ENCODE measurements at regions not wholly inside any gene's neighbourhood (a gene's known extent, or its start where the extent isn't known, plus 50 kb on each side); places are given as distances from the start of the nearest gene placed in this dataset.

GRCh38 chr12:4138051-4138450, 135.5 kb upstream of the CCND2 start:
- TF ChIP-seq CTCF (IDR thresholded peaks at IDR 0.05; ENCODE audit: extremely low read depth, insufficient read depth, missing control alignments), result no peak
- DNase-seq (ENCODE audit: low spot score), result no peak
- in situ Hi-C loops (cut with MboI; ENCODE audit: low pct_unique_long_range_greater_than_20kb, low sequenced_read_pairs, unreplicated experiment), result no loop called here

- in situ Hi-C loops (cut with MboI; ENCODE audit: low pct_unique_long_range_greater_than_20kb, low sequenced_read_pairs, unreplicated experiment), result no loop called here
- TF ChIP-seq CTCF (IDR thresholded peaks at IDR 0.05; ENCODE audit: extremely low read depth, insufficient read depth, missing control alignments), result no peak
- DNase-seq (ENCODE audit: low spot score), result no peak
Measured at GRCh38 chr12:4137441-4137840, 136.1 kb upstream of the CCND2 start.

GRCh38 chr12:4137015-4137414, 136.5 kb upstream of the CCND2 start:
- in situ Hi-C loops (cut with MboI; ENCODE audit: low pct_unique_long_range_greater_than_20kb, low sequenced_read_pairs, unreplicated experiment), result no loop called here
- no peak for DNase-seq (ENCODE audit: low spot score)
- TF ChIP-seq CTCF (IDR thresholded peaks at IDR 0.05; ENCODE audit: extremely low read depth, insufficient read depth, missing control alignments), result no peak

- in situ Hi-C loops (cut with MboI; ENCODE audit: low pct_unique_long_range_greater_than_20kb, low sequenced_read_pairs, unreplicated experiment), result no loop called here
- DNase-seq (ENCODE audit: low spot score), result peak; percentile 77
- no peak for TF ChIP-seq CTCF (IDR thresholded peaks at IDR 0.05; ENCODE audit: extremely low read depth, insufficient read depth, missing control alignments)
Measured at GRCh38 chr12:4135919-4136605, 137.5 kb upstream of the CCND2 start.

GRCh38 chr12:4134448-4135263, 138.9 kb upstream of the CCND2 start:
- in situ Hi-C loops (cut with MboI; ENCODE audit: low pct_unique_long_range_greater_than_20kb, low sequenced_read_pairs, unreplicated experiment), result no loop called here
- DNase-seq (ENCODE audit: low spot score), result no peak
- TF ChIP-seq CTCF (IDR thresholded peaks at IDR 0.05; ENCODE audit: extremely low read depth, insufficient read depth, missing control alignments), result no peak

- no peak for DNase-seq (ENCODE audit: low spot score)
- no peak for TF ChIP-seq CTCF (IDR thresholded peaks at IDR 0.05; ENCODE audit: extremely low read depth, insufficient read depth, missing control alignments)
- in situ Hi-C loops (cut with MboI; ENCODE audit: low pct_unique_long_range_greater_than_20kb, low sequenced_read_pairs, unreplicated experiment), result no loop called here
Measured at GRCh38 chr12:4133636-4134447, 139.7 kb upstream of the CCND2 start.
